ENCODE measurements at regions not wholly inside any gene's neighbourhood (a gene's known extent, or its start where the extent isn't known, plus 50 kb on each side); places are given as distances from the start of the nearest gene placed in this dataset.
"Not testable (repeated sequence)": the region's sequence is repeated elsewhere in the genome, so short reads cannot be mapped to it uniquely, and the experiment has no call there.

- DNase-seq: no peak
Observed at GRCh38 chr3:118671192-118671591, 363.5 kb downstream of the IGSF11 start.

GRCh38 chr3:118675305-118675704, 359.3 kb downstream of the IGSF11 start:
- no peak for DNase-seq

GRCh38 chr3:118678663-118679062, 356.0 kb downstream of the IGSF11 start:
- not testable (repeated sequence) for DNase-seq

- DNase-seq: no peak
Observed at GRCh38 chr3:118682921-118683320, 351.7 kb downstream of the IGSF11 start.

- no peak for DNase-seq
Observed at GRCh38 chr3:118683636-118684035, 351.0 kb downstream of the IGSF11 start.

GRCh38 chr3:118688396-118688884, 346.2 kb downstream of the IGSF11 start:
- no peak for DNase-seq

- no peak for DNase-seq
Observed at GRCh38 chr3:118692416-118692815, 342.2 kb downstream of the IGSF11 start.

- DNase-seq: no peak
Observed at GRCh38 chr3:118705487-118706219, 329.0 kb downstream of the IGSF11 start.

- DNase-seq: no peak
Observed at GRCh38 chr3:118707991-118708390, 326.7 kb downstream of the IGSF11 start.

- DNase-seq: no peak
Observed at GRCh38 chr3:118710532-118710931, 324.1 kb downstream of the IGSF11 start.

- DNase-seq: no peak
Observed at GRCh38 chr3:118713502-118714207, 321.0 kb downstream of the IGSF11 start.

GRCh38 chr3:118714800-118715199, 319.8 kb downstream of the IGSF11 start:
- DNase-seq: no peak

GRCh38 chr3:118729546-118729945, 305.1 kb downstream of the IGSF11 start:
- no peak for DNase-seq

- DNase-seq: no peak
Observed at GRCh38 chr3:118734664-118735063, 300.0 kb downstream of the IGSF11 start.

- DNase-seq: no peak
Observed at GRCh38 chr3:118736107-118736506, 298.5 kb downstream of the IGSF11 start.

GRCh38 chr3:118740722-118741290, 293.8 kb downstream of the IGSF11 start:
- no peak for DNase-seq

- DNase-seq: no peak
Observed at GRCh38 chr3:118742760-118743159, 291.9 kb downstream of the IGSF11 start.

GRCh38 chr3:118744186-118744585, 290.5 kb downstream of the IGSF11 start:
- DNase-seq: no peak

GRCh38 chr3:118754406-118755252, 280.0 kb downstream of the IGSF11 start:
- DNase-seq: no peak

GRCh38 chr3:118755253-118755801, 279.3 kb downstream of the IGSF11 start:
- DNase-seq: no peak

GRCh38 chr3:118760585-118761290, 273.9 kb downstream of the IGSF11 start:
- no peak for DNase-seq

- DNase-seq: no peak
Observed at GRCh38 chr3:118761291-118761606, 273.4 kb downstream of the IGSF11 start.

Data from amniotic stem cell (primary cell).